ENCODE measurements at regions not wholly inside any gene's neighbourhood (a gene's known extent, or its start where the extent isn't known, plus 50 kb on each side); places are given as distances from the start of the nearest gene placed in this dataset.
"Not testable (repeated sequence)": the region's sequence is repeated elsewhere in the genome, so short reads cannot be mapped to it uniquely, and the experiment has no call there.

- Histone ChIP-seq H3K9me3 (ENCODE audit: low read length) (no peaks in the 10 kb centered on the region), H3K4me3 (ENCODE audit: low read length) (no peak overlapping the region), H3K36me3 (ENCODE audit: insufficient read depth, low read length) (no peaks in the 10 kb centered on the region), H2AFZ (ENCODE audit: low read depth, low read length) (no peak overlapping the region), H3K27me3 (ENCODE audit: insufficient read depth, low read length) (peaks cover 3% of the 10 kb centered on the region), H3K4me1 (ENCODE audit: insufficient read depth, low read length) (no peaks in the 10 kb centered on the region)
Observed at GRCh38 chr5:16987776-16988175, 51.7 kb upstream of the MYO10 start.

GRCh38 chr5:16990817-16991520 is 54.9 kb upstream of the MYO10 start:
- not testable (repeated sequence) for H3K4me1 ChIP-seq (ENCODE audit: insufficient read depth, low read length); H3K27me3 ChIP-seq (ENCODE audit: insufficient read depth, low read length); H3K9me3 ChIP-seq (ENCODE audit: low read length); H3K4me3 ChIP-seq (ENCODE audit: low read length); H2AFZ ChIP-seq (ENCODE audit: low read depth, low read length); H3K36me3 ChIP-seq (ENCODE audit: insufficient read depth, low read length)

GRCh38 chr5:16992006-16992405 is 55.9 kb upstream of the MYO10 start:
- no peak overlapping the region for H2AFZ ChIP-seq (ENCODE audit: low read depth, low read length)
- no peaks in the 10 kb centered on the region for H3K4me1 ChIP-seq (ENCODE audit: insufficient read depth, low read length)
- H3K9me3 ChIP-seq (ENCODE audit: low read length), result no peaks in the 10 kb centered on the region
- H3K36me3 ChIP-seq (ENCODE audit: insufficient read depth, low read length), result no peaks in the 10 kb centered on the region
- no peak overlapping the region for H3K4me3 ChIP-seq (ENCODE audit: low read length)
- no peaks in the 10 kb centered on the region for H3K27me3 ChIP-seq (ENCODE audit: insufficient read depth, low read length)

DNA sequence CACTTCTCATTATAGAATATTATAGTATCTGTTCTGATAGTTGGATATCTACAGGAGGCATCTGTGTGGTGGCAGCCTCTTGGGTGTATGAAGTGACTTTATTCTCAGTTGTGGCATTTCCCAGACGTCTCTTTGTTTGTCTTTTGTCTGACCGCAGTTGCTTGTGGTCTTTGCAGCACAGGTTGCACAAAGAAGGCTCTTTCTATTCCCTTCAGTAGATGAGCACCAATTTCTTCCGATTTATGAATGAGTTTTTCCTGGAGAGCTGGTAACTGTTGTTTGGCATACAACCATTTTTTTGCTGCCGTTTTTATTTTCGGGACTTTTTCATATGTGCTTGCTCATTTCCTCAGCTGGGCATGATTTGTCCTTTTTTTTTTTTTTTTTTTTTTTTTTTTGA is 56.4 kb upstream of the MYO10 start:
- no peaks in the 10 kb centered on the region for H3K27me3 ChIP-seq (ENCODE audit: insufficient read depth, low read length)

DNA sequence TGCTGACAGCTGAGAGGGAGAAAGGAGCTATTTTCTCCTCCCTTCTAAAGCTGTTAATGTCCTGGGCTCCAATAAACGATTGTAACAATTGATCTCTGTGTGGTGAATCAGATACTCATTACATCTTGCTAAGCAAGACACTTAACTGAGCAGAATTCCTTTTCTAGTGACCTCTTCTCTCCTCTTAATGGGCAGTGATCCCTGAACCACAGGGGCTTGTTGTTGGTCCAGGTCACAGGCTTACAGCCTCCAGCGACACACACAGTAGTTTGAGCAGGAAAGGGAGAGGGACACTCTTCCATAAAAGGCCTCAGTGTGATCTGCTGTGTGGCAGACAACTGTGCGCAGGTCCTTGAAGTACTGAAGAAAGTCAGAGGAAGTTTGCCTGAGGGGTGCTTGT is 58.5 kb upstream of the MYO10 start:
- Histone ChIP-seq H3K9me3 (ENCODE audit: low read length) (no peaks in the 10 kb centered on the region), H3K4me1 (ENCODE audit: insufficient read depth, low read length) (no peaks in the 10 kb centered on the region), H3K4me3 (ENCODE audit: low read length) (no peak overlapping the region), H3K36me3 (ENCODE audit: insufficient read depth, low read length) (no peaks in the 10 kb centered on the region), H3K27me3 (ENCODE audit: insufficient read depth, low read length) (no peaks in the 10 kb centered on the region), H2AFZ (ENCODE audit: low read depth, low read length) (no peak overlapping the region)

More for the DNA sequence above, 56.4 kb upstream of the MYO10 start:
- H2AFZ ChIP-seq (ENCODE audit: low read depth, low read length), result no peak overlapping the region
- no peaks in the 10 kb centered on the region for H3K36me3 ChIP-seq (ENCODE audit: insufficient read depth, low read length)
- H3K4me3 ChIP-seq (ENCODE audit: low read length), result no peak overlapping the region
- no peaks in the 10 kb centered on the region for H3K4me1 ChIP-seq (ENCODE audit: insufficient read depth, low read length)
- H3K9me3 ChIP-seq (ENCODE audit: low read length), result no peaks in the 10 kb centered on the region

- no peaks in the 10 kb centered on the region for H3K4me1 ChIP-seq (ENCODE audit: insufficient read depth, low read length)
- no peaks in the 10 kb centered on the region for H3K9me3 ChIP-seq (ENCODE audit: low read length)
- H2AFZ ChIP-seq (ENCODE audit: low read depth, low read length), result no peak overlapping the region
- no peaks in the 10 kb centered on the region for H3K36me3 ChIP-seq (ENCODE audit: insufficient read depth, low read length)
- no peak overlapping the region for H3K4me3 ChIP-seq (ENCODE audit: low read length)
- H3K27me3 ChIP-seq (ENCODE audit: insufficient read depth, low read length), result no peaks in the 10 kb centered on the region
Observed at GRCh38 chr5:16995372-16995771, 59.3 kb upstream of the MYO10 start.

DNA sequence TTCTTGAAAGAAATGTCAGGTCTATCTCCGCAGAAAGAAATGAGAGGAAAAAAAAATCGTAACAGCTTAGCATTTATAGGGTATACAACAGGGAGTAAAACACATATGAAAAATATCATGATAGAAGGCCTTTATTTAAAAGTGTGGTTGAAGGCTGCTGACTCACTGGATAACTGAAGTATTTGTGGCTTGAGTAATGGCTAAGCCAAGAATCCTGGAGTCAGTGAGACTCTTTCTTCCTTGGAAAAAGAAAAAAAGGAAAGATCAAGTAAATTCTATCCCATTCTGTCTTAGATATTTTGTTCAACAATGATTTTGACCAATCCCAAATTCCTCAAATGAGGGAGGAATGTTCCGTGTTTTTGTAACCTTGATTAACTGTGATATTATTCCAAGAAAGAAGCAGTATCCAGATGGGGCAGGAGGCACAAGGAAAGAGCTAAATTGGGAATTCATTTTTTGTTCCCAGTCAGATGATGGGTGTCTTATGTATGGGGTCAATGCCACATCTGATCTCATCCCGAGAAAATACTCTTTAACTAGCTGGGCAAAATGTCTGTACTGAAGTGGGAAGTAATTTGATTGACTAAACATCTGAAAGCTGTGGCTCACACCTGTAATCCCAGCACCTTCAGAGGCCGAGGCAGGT is 64.3 kb upstream of the MYO10 start:
- Histone ChIP-seq H3K9me3 (ENCODE audit: low read length) (no peaks in the 10 kb centered on the region), H3K36me3 (ENCODE audit: insufficient read depth, low read length) (no peaks in the 10 kb centered on the region), H3K4me1 (ENCODE audit: insufficient read depth, low read length) (peaks cover 2% of the 10 kb centered on the region), H3K27me3 (ENCODE audit: insufficient read depth, low read length) (no peaks in the 10 kb centered on the region), H3K4me3 (ENCODE audit: low read length) (no peak overlapping the region), H2AFZ (ENCODE audit: low read depth, low read length) (no peak overlapping the region)

- H3K27me3 ChIP-seq (ENCODE audit: insufficient read depth, low read length), result no peaks in the 10 kb centered on the region
- H3K36me3 ChIP-seq (ENCODE audit: insufficient read depth, low read length), result no peaks in the 10 kb centered on the region
- peaks cover 2% of the 10 kb centered on the region for H3K4me1 ChIP-seq (ENCODE audit: insufficient read depth, low read length)
- no peak overlapping the region for H2AFZ ChIP-seq (ENCODE audit: low read depth, low read length)
- H3K4me3 ChIP-seq (ENCODE audit: low read length), result no peak overlapping the region
- no peaks in the 10 kb centered on the region for H3K9me3 ChIP-seq (ENCODE audit: low read length)
Observed at GRCh38 chr5:17001428-17001827, 65.3 kb upstream of the MYO10 start.

GRCh38 chr5:17004441-17005106 is 68.5 kb upstream of the MYO10 start:
- H3K36me3 ChIP-seq (ENCODE audit: insufficient read depth, low read length), result no peaks in the 10 kb centered on the region
- no peak overlapping the region for H3K4me3 ChIP-seq (ENCODE audit: low read length)
- no peaks in the 10 kb centered on the region for H3K27me3 ChIP-seq (ENCODE audit: insufficient read depth, low read length)
- H3K4me1 ChIP-seq (ENCODE audit: insufficient read depth, low read length), result peaks cover 2% of the 10 kb centered on the region
- no peaks in the 10 kb centered on the region for H3K9me3 ChIP-seq (ENCODE audit: low read length)
- no peak overlapping the region for H2AFZ ChIP-seq (ENCODE audit: low read depth, low read length)

DNA sequence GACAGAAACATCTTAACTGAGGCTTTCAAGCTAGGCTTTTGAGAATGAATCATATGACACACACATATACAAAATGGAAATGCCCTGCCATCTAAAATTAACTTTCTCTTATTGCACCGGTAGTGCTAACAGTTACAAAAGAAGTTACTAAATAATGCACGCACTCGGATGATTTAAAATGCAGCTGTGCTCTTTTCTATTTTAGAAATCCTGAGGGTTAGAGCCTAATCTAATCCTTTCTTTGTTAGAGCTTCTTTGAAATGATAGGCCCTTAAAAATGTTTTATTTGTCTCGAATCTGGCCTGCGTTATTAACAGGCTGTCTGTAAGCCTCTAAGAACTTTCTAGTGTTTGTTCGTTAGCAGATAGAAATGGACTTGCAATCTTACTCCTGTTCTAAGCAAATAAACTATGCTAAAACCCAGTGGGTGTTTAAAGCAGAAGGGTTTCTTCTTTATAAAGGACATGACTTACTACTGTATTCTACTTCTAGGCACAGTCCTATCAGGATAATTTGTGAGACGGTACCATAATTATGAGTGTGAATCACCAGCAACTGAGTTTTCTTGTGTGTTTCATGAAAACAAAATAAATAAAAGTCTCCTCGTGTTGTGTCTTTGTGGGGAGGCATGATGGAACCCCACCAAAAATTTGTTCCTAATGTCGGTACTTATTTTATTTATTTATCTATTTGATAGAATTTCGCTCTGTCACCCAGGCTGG is 69.2 kb upstream of the MYO10 start:
- no peaks in the 10 kb centered on the region for H3K27me3 ChIP-seq (ENCODE audit: insufficient read depth, low read length)
- peaks cover 2% of the 10 kb centered on the region for H3K4me1 ChIP-seq (ENCODE audit: insufficient read depth, low read length)
- no peaks in the 10 kb centered on the region for H3K36me3 ChIP-seq (ENCODE audit: insufficient read depth, low read length)
- no peaks in the 10 kb centered on the region for H3K9me3 ChIP-seq (ENCODE audit: low read length)
- H2AFZ ChIP-seq (ENCODE audit: low read depth, low read length), result no peak overlapping the region
- H3K4me3 ChIP-seq (ENCODE audit: low read length), result no peak overlapping the region

DNA sequence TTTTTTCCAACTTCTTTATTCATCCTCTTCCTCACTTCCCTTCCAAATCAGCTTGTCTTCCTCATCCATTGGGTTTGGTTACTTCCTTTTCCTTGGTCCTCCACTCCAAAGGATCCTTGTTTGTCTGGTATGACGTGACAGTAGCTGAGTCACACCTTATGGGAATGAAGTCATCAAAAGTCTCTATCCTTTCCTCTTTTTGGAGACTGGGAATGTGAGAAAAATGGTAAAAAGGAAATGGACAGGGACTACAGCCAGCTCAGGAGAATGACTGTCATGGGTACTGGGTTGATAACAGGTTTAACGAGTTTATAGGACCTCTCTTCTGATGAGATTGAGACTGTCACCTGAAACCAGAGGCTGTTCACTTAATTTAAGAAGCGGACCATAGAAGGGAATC is 76.2 kb upstream of the MYO10 start:
- Histone ChIP-seq H3K4me1 (ENCODE audit: insufficient read depth, low read length) (no peaks in the 10 kb centered on the region), H3K4me3 (ENCODE audit: low read length) (no peak overlapping the region), H2AFZ (ENCODE audit: low read depth, low read length) (no peak overlapping the region), H3K36me3 (ENCODE audit: insufficient read depth, low read length) (no peaks in the 10 kb centered on the region), H3K9me3 (ENCODE audit: low read length) (no peaks in the 10 kb centered on the region), H3K27me3 (ENCODE audit: insufficient read depth, low read length) (no peaks in the 10 kb centered on the region)

- H3K36me3 ChIP-seq (ENCODE audit: insufficient read depth, low read length), result no peaks in the 10 kb centered on the region
- H2AFZ ChIP-seq (ENCODE audit: low read depth, low read length), result no peak overlapping the region
- H3K9me3 ChIP-seq (ENCODE audit: low read length), result no peaks in the 10 kb centered on the region
- H3K4me3 ChIP-seq (ENCODE audit: low read length), result no peak overlapping the region
- H3K4me1 ChIP-seq (ENCODE audit: insufficient read depth, low read length), result no peaks in the 10 kb centered on the region
- H3K27me3 ChIP-seq (ENCODE audit: insufficient read depth, low read length), result no peaks in the 10 kb centered on the region
Observed at GRCh38 chr5:17014686-17015085, 78.6 kb upstream of the MYO10 start.

GRCh38 chr5:17018871-17019270 is 82.8 kb upstream of the MYO10 start:
- Histone ChIP-seq H3K27me3 (ENCODE audit: insufficient read depth, low read length) (no peaks in the 10 kb centered on the region), H3K4me1 (ENCODE audit: insufficient read depth, low read length) (no peaks in the 10 kb centered on the region), H3K4me3 (ENCODE audit: low read length) (no peak overlapping the region), H3K36me3 (ENCODE audit: insufficient read depth, low read length) (no peaks in the 10 kb centered on the region), H2AFZ (ENCODE audit: low read depth, low read length) (no peak overlapping the region), H3K9me3 (ENCODE audit: low read length) (no peaks in the 10 kb centered on the region)

Data from neuron (in vitro differentiated cells).